Stimulated activated CD4-positive, alpha-beta T cell treated with anti-CD3 and anti-CD28 coated beads, Interleukin-4, amount 100 ng/mL, for 4 hours (primary cell): ENCODE measurements at regions not wholly inside any gene's neighbourhood (a gene's known extent, or its start where the extent isn't known, plus 50 kb on each side); places are given as distances from the start of the nearest gene placed in this dataset.

Experiments used
- DNase-seq, 2 experiments: peaks; one replicate each; pipeline ENCODE4 v3.0.0-alpha.2; 2020

GRCh38 chr9:38312406-38312805 is 80.1 kb upstream of the ALDH1B1 start:
- DNase-seq, result no peak

DNA sequence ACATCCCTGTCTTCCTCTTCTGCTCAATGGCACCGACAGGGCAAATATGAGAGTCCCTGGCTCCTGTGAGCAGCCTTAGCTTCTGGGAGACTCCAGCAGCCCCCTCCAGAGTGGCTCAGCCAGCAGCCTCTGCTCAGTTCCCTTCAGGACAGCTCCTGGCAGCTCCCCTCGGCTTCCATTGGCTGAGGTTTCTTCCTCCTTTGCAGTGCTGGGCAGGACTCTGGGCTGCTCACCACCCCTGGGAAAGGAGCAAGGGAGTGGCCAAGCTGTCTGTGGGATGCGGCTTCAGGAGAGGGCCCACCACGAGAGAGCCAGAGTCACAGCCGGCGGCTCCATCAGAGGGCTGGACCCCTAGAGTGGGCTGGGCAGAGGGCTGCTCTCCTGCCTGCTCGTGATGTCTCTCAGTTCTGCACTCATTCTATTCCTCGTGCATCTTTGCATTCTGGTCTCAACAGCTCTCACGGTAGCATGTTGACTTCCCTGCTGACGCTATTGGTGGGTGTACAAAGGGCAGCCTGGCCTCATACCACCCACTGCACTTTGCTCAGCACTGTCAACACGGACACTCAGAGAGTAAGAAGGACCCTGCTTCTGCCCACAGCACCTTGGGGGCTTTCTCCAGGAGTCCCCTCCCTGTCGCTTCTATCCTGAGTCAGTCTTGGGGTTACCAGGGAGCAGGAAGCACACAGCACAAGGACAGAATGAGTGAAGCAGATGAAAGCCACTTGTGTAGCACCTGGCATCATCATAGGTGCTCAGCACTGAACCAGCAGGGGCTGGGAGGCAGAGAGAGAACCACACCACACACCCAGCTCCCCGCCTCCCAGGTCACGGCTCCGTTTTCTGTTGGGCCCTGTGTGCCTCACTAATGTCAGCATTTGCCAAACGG is 80.9 kb upstream of the ALDH1B1 start:
- no peak for DNase-seq

DNA sequence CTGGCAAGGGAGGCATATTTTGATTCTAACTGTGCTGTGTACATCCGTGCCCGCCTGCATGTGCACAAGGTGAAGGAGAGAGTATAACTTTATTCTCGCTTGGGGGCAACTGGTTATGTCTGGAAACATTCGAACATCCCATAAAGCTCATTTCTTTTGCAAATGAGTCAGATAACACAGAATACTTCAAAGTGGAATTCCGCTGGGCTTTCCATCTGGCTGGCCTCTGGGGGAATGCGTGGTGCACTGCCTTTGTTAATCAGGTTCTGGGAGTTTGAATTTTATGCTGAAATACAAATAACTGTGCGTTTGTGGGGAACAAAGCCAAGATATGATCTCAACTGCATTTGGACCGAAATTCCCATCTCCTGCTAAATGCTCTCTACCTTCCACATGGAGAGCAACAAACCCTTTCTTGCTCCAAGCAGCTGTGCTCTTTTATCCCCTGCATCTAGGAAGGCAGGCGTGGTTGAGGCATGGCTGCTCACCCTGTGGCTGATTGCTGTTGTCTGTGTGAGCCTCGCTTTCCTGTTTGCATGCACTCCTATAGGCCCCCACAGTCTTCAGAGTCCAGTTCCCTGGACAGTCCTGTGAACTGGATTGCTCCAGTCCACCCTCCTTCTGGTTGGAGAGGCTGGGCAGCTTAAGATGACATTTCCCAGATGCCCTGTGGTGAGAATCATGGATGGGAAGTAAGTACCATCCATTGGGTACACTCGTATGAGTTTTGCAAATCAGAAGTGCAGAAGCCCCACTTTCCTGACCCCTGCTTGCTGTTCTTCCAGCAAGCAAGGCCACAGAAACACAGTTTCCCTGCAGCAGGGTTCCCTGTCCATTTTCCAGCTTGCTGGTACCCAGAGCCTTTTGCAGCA is 82.9 kb upstream of the ALDH1B1 start:
- no peak for DNase-seq

DNA sequence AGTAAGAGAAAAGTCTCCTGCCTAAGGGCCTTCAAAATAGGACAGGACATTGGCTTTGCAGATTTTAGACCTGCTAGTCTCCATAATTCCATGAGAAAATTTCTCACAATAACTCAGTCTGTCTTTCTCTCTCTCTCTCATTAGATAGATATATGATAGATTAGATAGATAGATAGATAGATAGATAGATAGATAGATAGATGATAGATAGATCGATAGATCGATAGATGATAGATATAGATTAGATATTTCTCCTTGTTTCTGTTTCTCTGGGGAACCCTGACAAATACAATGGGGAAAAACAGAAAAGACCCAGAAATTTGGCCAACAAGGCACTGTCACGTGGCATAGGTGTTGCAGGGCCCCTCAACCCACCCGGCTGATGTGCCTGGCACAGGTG is 84.4 kb upstream of the ALDH1B1 start:
- no peak for DNase-seq

- DNase-seq, result no peak
Measured at GRCh38 chr9:38306899-38307298, 85.6 kb upstream of the ALDH1B1 start.

DNA sequence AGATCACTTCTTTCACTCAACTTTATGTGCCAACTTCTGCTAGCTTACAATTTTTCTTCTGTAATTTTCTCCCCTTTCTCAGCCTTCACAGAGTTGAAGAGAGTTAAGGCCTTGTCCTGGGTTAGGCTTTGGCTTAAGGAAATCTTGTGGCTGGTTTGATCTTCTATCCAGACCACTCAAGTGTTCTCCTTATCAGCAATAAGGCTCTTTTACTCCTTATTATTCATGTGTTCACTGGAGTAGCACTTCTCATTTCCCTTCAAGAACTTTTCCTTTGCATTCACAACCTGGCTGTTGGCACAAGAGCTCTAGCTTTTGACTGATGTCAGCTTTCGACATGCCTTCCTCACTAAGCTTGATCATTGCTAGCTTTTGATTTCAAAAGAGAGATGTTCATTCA is 86.9 kb upstream of the ALDH1B1 start:
- no peak for DNase-seq

DNA sequence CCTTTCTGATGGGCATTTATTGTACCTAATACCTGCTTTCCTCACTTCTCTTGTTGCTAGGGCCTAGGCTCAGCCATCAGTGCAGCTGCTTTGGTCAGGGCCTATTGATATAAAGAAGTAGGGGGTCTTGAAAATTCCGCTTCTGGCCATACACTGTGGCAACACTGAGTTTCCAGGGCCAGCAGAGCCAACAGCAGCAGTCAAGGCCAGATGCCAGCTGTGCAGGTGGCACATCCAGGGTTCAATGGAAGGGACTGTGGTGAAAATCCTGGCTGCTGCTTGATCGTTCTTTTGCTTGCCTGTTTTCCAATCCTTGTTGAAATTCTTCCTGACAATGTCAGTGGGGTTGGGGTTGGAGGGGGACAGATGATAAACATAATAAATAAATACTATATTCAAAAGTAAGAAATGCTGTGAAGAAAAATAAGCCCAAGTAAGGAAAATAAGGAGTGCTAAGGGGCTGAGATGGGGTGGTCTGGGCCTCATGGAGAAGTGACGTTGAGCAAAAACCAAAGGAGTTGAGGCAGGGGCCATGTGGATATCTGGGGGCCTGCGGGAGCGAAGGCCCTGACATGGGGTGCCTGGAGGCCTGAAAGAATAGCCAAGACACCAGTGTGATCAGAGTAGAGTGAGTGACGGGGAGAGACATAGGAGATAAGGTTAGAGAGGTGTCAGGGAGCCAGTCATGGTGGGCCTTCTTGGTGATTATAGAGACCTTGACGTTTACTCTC is 91.0 kb upstream of the ALDH1B1 start:
- DNase-seq, result no peak

DNA sequence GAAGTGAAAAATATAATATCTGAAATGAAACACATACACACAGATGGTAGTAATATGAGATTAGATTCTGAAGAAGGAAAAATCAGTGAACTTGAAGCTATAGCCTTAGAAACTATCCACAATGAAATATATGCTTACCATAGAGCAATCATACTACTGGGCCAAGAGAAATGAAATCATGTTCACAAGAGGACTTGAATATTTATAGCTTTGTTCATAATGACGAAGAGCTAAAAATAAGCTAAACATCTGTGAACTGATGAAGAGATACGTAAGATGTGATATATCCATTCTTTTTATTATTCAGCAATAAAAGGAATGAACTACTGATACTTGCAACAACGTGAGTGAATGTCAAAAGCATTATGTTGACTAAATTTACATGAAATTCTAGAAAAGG is 92.6 kb upstream of the ALDH1B1 start:
- DNase-seq, result no peak

- no peak for DNase-seq
Measured at GRCh38 chr9:38298904-38299303, 93.6 kb upstream of the ALDH1B1 start.

- DNase-seq, result no peak
Measured at GRCh38 chr9:38298503-38298902, 94.0 kb upstream of the ALDH1B1 start.

DNA sequence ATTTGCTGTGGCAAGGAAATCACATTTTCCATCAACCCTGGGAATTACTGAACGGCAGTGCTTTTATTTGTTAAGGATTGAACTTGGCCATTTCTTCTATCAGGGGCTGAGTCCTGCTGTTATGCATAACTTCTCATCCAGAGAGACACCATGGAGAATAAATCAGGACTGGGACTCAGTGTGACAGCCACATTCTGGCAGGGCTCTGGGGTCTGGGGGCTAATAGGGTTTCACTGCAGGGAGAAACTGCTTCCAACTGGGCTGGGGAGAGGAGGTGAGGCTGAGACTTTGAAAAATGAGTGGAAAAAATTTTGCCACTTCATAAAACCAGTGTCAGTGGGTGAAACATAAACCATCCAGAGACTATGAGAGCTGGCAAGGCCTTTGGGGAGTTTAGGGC is 95.7 kb upstream of the ALDH1B1 start:
- no peak for DNase-seq

DNA sequence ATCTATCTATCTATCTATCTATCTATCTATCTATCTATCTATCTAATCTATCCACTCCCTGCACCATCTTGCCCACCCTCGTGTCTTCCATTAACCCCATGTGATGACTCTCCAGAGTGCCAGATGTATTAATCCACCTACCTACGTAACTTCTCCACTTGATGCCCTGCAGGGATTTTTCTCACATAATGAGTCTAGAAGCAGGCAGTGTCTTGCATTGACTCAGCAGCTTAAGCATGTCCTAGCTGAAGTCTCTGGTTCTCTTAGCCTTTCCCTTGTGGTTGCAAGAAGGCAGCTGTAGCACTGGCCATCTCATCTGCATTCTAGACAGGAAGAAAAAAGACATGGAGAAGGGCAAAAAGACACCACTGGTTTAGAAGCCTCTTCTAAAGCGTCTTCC is 96.7 kb upstream of the ALDH1B1 start:
- DNase-seq, result no peak

DNA sequence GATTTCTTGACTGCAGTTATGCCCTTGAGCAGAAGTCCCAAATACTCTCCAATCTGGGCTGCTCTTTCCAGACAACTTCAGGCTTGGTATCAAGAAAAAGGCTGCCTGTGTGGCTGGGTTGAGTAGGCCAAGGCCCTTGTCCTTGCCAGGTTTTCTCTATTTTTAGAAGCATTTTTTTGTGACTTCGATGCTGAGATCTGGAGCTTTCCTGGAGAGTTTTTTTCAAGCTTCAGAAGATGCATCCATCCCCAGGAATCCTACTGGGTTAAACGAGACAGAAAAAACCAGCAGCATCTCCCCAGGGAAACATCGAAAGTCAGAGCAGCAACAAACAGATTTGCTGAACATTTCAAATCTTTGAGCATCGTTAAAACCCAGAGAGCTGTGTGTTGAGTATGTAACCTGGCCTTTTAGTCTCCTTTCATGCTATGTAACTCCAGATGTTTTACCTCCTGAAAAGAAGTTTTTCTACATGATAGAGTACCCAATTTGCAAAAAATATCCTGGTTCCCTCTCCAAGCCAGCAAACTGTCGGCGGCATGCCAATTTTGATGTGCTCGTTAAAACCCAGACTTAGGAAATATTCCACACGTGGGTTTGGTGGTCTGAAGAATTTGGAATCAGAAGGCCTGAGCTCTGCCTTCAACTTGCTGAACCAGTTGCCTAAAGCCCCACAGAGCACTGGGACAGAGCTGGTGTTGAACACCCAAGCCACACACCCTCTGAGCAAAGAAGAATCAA is 98.1 kb upstream of the ALDH1B1 start:
- no peak for DNase-seq

DNA sequence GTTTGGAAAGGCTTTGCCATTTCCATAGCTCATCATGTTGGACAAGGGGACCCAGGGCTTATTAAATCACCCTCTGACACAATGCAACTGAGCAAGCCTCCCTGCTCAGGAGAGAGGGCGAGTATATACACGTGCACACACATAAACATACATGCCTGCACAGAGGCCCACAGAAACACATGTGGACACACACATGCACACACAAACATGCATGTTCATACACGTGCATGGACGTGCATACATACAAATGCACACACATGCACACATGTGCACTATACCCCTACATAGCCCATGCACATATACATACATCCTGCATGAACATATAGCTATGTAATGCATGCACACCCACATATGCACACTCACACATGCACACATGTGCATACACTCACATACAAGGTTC is 99.5 kb upstream of the ALDH1B1 start:
- DNase-seq, result no peak

- no peak for DNase-seq
Measured at GRCh38 chr9:38292480-38292879, 100.0 kb upstream of the ALDH1B1 start.

- DNase-seq, result no peak
Measured at GRCh38 chr9:38289866-38290245, 102.6 kb upstream of the ALDH1B1 start.

DNA sequence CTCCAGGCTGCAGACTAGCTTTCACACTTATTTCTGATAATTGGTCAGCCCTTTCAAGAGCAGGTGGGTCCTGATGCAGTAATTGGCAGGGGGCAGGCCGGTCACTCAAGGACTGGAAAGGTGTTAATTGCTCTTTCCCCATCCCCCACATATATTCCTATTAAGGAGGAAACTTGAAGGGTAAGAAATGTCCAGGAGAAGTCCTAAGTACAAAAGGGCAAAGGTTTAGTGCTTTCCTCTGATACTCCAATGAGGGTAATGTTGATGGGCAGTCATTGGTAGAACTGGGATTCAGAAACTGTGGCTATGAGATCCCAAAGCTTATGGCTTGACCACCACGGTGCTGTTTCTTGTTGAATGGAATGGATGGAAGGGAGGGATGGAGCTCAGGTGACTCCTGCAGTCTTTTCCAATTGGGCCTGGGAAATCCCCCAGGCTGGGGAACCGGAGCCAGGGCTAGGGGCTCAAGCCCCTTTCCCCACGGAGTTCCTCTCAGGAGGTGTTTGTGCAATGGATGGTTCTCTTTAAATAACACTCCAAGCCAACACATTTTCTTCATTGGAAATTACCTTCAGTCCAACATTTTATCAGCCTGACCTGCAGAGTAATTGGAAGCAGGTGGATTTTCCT is 103.2 kb upstream of the ALDH1B1 start:
- no peak for DNase-seq

DNA sequence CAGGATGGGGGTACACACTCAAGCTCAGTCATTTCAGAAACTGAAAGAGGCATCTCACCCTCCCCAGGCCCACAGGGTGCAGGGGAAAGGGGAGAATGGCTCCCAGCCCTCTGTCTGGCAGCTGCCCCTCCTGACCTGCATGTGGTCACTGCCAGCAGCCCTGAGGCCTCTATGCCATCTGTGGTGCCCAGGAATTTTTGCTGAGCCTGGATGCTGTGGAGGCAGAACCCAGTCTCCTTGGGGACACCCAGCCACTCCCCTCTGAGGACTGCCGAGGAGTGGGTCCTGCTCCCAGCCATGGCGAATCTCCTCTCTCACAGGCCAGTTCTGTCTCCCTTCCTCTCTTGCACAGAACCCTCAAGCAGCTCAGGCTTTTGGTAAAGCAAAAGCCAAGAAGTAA is 104.0 kb upstream of the ALDH1B1 start:
- DNase-seq, result no peak

GRCh38 chr9:38287420-38287985 is 105.0 kb upstream of the ALDH1B1 start:
- DNase-seq, result no peak

- no peak for DNase-seq
Measured at GRCh38 chr9:38286766-38287165, 105.7 kb upstream of the ALDH1B1 start.

GRCh38 chr9:38286357-38286756 is 106.1 kb upstream of the ALDH1B1 start:
- no peak for DNase-seq

GRCh38 chr9:38285236-38285635 is 107.3 kb upstream of the ALDH1B1 start:
- no peak for DNase-seq
